Fibroblast of lung (primary cell): ENCODE measurements at regions not wholly inside any gene's neighbourhood (a gene's known extent, or its start where the extent isn't known, plus 50 kb on each side); places are given as distances from the start of the nearest gene placed in this dataset.

Experiments
- DNase-seq, 2 donors: peaks; one replicate each; pipeline versions ENCODE4 v3.0.0 to v3.0.0-alpha.2; 2010; ENCODE audit warnings: low read depth in 2 of 2
- H2AFZ ChIP-seq: 2 replicates; pipeline ENCODE4 v1.5.1; 2012; ENCODE audit warnings: low read length, control low read depth, inconsistent platforms
- H3K27ac ChIP-seq: 2 replicates; pipeline ENCODE4 v1.5.1; 2011; ENCODE audit warnings: low read length, control low read depth; ENCODE audit not compliant: insufficient read depth
- H3K27me3 ChIP-seq: 2 replicates; pipeline ENCODE4 v1.5.1; 2011; ENCODE audit warnings: mild to moderate bottlenecking, low read length; ENCODE audit not compliant: control insufficient read depth, insufficient read depth
- H3K36me3 ChIP-seq: 2 replicates; pipeline ENCODE4 v1.5.1; 2011; ENCODE audit warnings: low read length; ENCODE audit not compliant: control insufficient read depth, insufficient read depth
- H3K4me1 ChIP-seq: 2 replicates; pipeline ENCODE4 v1.5.1; 2011; ENCODE audit warnings: low read length; ENCODE audit not compliant: control insufficient read depth, insufficient read depth; ENCODE audit errors: extremely low read depth
- H3K4me2 ChIP-seq: 2 replicates; pipeline ENCODE4 v1.5.1; 2011; ENCODE audit warnings: low read length, control low read depth; ENCODE audit not compliant: insufficient read depth; ENCODE audit errors: extremely low read depth
- H3K4me3 ChIP-seq, 4 experiments: fragments of 200-600 bp in 1 of 4; sonication (generic) in 1 of 4; replicated peaks in 1 of 4; 2 replicates each; pipeline ENCODE4 v1.5.1; 2011 to 2016; ENCODE audit warnings: low read length in 4 of 4, low read depth in 3 of 4, mild to moderate bottlenecking in 3 of 4, control low read depth in 2 of 4, inconsistent platforms in 1 of 4, mixed read lengths in 1 of 4; ENCODE audit not compliant: insufficient read depth in 1 of 4; ENCODE audit errors: control extremely low read depth in 1 of 4
- H3K79me2 ChIP-seq: 2 replicates; pipeline ENCODE4 v1.5.1; 2012; ENCODE audit warnings: mild to moderate bottlenecking, low read length, inconsistent platforms; ENCODE audit not compliant: control insufficient read depth, insufficient read depth
- H3K9ac ChIP-seq: 2 replicates; pipeline ENCODE4 v1.5.1; 2011; ENCODE audit warnings: mild to moderate bottlenecking, low read length, control low read depth; ENCODE audit not compliant: insufficient read depth
- H3K9me3 ChIP-seq: 2 replicates; pipeline ENCODE4 v1.5.1; 2012; ENCODE audit warnings: low read depth, low read length; ENCODE audit not compliant: control insufficient read depth, insufficient read depth
- H4K20me1 ChIP-seq: 2 replicates; pipeline ENCODE4 v1.5.1; 2011; ENCODE audit warnings: low read length; ENCODE audit not compliant: control insufficient read depth, insufficient read depth; ENCODE audit errors: extremely low read depth
- EZH2 ChIP-seq: IDR thresholded peaks from 2 replicates; pipeline ENCODE4 v1.5.1; 2012; ENCODE audit warnings: low read length, control low read depth, mild to moderate bottlenecking; ENCODE audit errors: missing control alignments
- TF ChIP-seq, protein P1 (sequence below), 2 donors: IDR thresholded peaks in 1 of 2; conservative IDR thresholded peaks in 1 of 2; 1 replicate in 1 of 2; 2 replicates in 1 of 2; pipeline ENCODE4 v1.5.1; 2011 to 2012; ENCODE audit warnings: low read length in 2 of 2, control low read depth in 1 of 2, inconsistent platforms in 1 of 2, low read depth in 1 of 2, mild to moderate bottlenecking in 1 of 2

DNA sequence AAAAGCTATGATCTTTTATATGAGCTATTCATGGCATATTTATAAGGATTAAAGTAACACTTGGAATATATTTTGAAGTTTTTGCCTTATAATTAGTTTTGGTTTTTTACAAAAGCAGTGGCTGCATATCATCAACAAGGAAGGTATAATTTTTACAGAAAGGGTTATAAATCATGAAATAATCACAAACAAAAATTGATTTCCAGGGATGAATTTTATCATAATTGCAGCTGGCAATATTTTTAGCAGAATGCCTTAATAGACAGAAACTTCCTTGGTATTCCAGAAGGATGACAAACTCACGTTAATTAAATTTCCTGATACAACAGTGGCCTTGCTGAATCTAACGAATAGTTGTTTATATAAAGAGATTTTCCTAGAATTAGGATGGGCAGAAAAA lies 260.5 kb upstream of the SLC39A10 start:
- no peak overlapping the region for H3K4me2 ChIP-seq
- H3K4me1 ChIP-seq = no peaks in the 10 kb centered on the region
- H2AFZ ChIP-seq = no peak overlapping the region
- no peaks in the 10 kb centered on the region for H3K9me3 ChIP-seq
- no peak overlapping the region for H3K9ac ChIP-seq
- DNase-seq = no peak
- no peaks in the 10 kb centered on the region for H3K36me3 ChIP-seq
- TF ChIP-seq EZH2 = no peak
- TF ChIP-seq, protein P1, sequence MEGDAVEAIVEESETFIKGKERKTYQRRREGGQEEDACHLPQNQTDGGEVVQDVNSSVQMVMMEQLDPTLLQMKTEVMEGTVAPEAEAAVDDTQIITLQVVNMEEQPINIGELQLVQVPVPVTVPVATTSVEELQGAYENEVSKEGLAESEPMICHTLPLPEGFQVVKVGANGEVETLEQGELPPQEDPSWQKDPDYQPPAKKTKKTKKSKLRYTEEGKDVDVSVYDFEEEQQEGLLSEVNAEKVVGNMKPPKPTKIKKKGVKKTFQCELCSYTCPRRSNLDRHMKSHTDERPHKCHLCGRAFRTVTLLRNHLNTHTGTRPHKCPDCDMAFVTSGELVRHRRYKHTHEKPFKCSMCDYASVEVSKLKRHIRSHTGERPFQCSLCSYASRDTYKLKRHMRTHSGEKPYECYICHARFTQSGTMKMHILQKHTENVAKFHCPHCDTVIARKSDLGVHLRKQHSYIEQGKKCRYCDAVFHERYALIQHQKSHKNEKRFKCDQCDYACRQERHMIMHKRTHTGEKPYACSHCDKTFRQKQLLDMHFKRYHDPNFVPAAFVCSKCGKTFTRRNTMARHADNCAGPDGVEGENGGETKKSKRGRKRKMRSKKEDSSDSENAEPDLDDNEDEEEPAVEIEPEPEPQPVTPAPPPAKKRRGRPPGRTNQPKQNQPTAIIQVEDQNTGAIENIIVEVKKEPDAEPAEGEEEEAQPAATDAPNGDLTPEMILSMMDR (conservative IDR thresholded peaks at IDR 0.05 in 1 of 2, IDR thresholded peaks at IDR 0.05 in 1 of 2; ENCODE audit: low read depth in 1 of 2, low read length in 2 of 2) = no peak
- H3K79me2 ChIP-seq = no peaks in the 10 kb centered on the region
- H3K4me3 ChIP-seq = no peak overlapping the region
- H3K27me3 ChIP-seq = no peaks in the 10 kb centered on the region
- H4K20me1 ChIP-seq = no peaks in the 10 kb centered on the region
- no peak overlapping the region for H3K27ac ChIP-seq

DNA sequence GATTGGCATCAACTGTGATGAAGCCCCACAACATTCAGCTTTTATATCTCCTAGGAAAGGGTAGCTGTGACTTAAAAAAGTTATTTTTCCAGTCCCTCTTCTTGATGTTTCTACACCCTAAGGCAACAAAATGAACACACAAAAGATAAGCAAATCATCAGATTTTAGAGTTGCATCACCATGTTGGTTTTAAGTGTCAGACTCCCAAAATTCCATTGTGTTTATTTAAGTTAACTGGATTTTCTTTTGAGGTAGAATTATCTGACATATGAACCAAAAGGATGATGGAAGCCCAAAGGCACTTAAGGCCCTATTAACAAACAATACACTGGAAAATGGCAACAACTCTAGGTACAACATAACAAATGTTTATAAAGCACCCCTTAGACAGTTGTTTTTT lies 261.7 kb upstream of the SLC39A10 start:
- no peak overlapping the region for H3K4me2 ChIP-seq
- H3K4me1 ChIP-seq = no peaks in the 10 kb centered on the region
- TF ChIP-seq EZH2 = no peak
- TF ChIP-seq, protein P1 (conservative IDR thresholded peaks at IDR 0.05 in 1 of 2, IDR thresholded peaks at IDR 0.05 in 1 of 2; ENCODE audit: low read depth in 1 of 2, low read length in 2 of 2) = no peak
- H4K20me1 ChIP-seq = no peaks in the 10 kb centered on the region
- peak; percentile 9 to 72 for DNase-seq
- no peak overlapping the region for H3K9ac ChIP-seq
- H3K4me3 ChIP-seq = no peak overlapping the region
- no peak overlapping the region for H3K27ac ChIP-seq
- H3K79me2 ChIP-seq = no peaks in the 10 kb centered on the region
- H3K36me3 ChIP-seq = no peaks in the 10 kb centered on the region
- H3K27me3 ChIP-seq = no peaks in the 10 kb centered on the region
- no peak overlapping the region for H2AFZ ChIP-seq
- no peaks in the 10 kb centered on the region for H3K9me3 ChIP-seq

GRCh38 chr2:195392446-195393336 lies 264.3 kb upstream of the SLC39A10 start:
- DNase-seq = no peak
- no peaks in the 10 kb centered on the region for H3K79me2 ChIP-seq
- H3K4me2 ChIP-seq = no peak overlapping the region
- TF ChIP-seq, protein P1 (conservative IDR thresholded peaks at IDR 0.05 in 1 of 2, IDR thresholded peaks at IDR 0.05 in 1 of 2; ENCODE audit: low read depth in 1 of 2, low read length in 2 of 2) = no peak
- TF ChIP-seq EZH2 = no peak
- H3K9ac ChIP-seq = no peak overlapping the region
- H3K27me3 ChIP-seq = no peaks in the 10 kb centered on the region
- no peak overlapping the region for H3K4me3 ChIP-seq
- H3K4me1 ChIP-seq = no peaks in the 10 kb centered on the region
- no peak overlapping the region for H3K27ac ChIP-seq
- no peak overlapping the region for H2AFZ ChIP-seq
- no peaks in the 10 kb centered on the region for H3K36me3 ChIP-seq
- no peaks in the 10 kb centered on the region for H4K20me1 ChIP-seq
- H3K9me3 ChIP-seq = no peaks in the 10 kb centered on the region
